ENCODE measurements at regions not wholly inside any gene's neighbourhood (a gene's known extent, or its start where the extent isn't known, plus 50 kb on each side); places are given as distances from the start of the nearest gene placed in this dataset.
A peak's percentile ranks its signal among the peaks of the same experiment; 100 is the strongest.

GRCh38 chr10:8444630-8445029, 390.1 kb downstream of the GATA3 start:
- TF ChIP-seq CTCF (IDR thresholded peaks at IDR 0.05) = no peak
- no peaks in the 10 kb centered on the region for H3K36me3 ChIP-seq
- H3K27ac ChIP-seq = no peak overlapping the region
- no peaks in the 10 kb centered on the region for H3K27me3 ChIP-seq
- no peaks in the 10 kb centered on the region for H3K4me1 ChIP-seq
- H3K4me3 ChIP-seq = no peak overlapping the region
- no peak for DNase-seq (ENCODE audit: low spot score)
- no peaks in the 10 kb centered on the region for H3K9me3 ChIP-seq

GRCh38 chr10:8445353-8445752, 390.9 kb downstream of the GATA3 start:
- no peak for DNase-seq (ENCODE audit: low spot score)
- no peak overlapping the region for H3K4me3 ChIP-seq
- TF ChIP-seq CTCF (IDR thresholded peaks at IDR 0.05) = no peak
- no peaks in the 10 kb centered on the region for H3K27me3 ChIP-seq
- H3K27ac ChIP-seq = no peak overlapping the region
- H3K9me3 ChIP-seq = no peaks in the 10 kb centered on the region
- H3K36me3 ChIP-seq = no peaks in the 10 kb centered on the region
- H3K4me1 ChIP-seq = no peaks in the 10 kb centered on the region

- no peak for TF ChIP-seq CTCF (IDR thresholded peaks at IDR 0.05)
Measured at GRCh38 chr10:8449909-8450308, 395.4 kb downstream of the GATA3 start.

GRCh38 chr10:8453587-8453986, 399.1 kb downstream of the GATA3 start:
- Histone ChIP-seq H3K36me3 (no peaks in the 10 kb centered on the region), H3K4me1 (no peaks in the 10 kb centered on the region), H3K27ac (no peak overlapping the region), H3K4me3 (no peak overlapping the region), H3K27me3 (no peaks in the 10 kb centered on the region), H3K9me3 (peaks cover 0 to 10% of the 10 kb centered on the region in 2 donors)
- TF ChIP-seq CTCF (IDR thresholded peaks at IDR 0.05) = no peak
- peak; percentile 71 for DNase-seq (ENCODE audit: low spot score)

More at GRCh38 chr10:8449909-8450308, 395.4 kb downstream of the GATA3 start:
- no peaks in the 10 kb centered on the region for H3K9me3 ChIP-seq
- no peaks in the 10 kb centered on the region for H3K4me1 ChIP-seq
- H3K27ac ChIP-seq = no peak overlapping the region
- H3K4me3 ChIP-seq = no peak overlapping the region
- H3K27me3 ChIP-seq = no peaks in the 10 kb centered on the region
- DNase-seq (ENCODE audit: low spot score) = no peak
- no peaks in the 10 kb centered on the region for H3K36me3 ChIP-seq

- H3K4me1 ChIP-seq = no peaks in the 10 kb centered on the region
- no peak for TF ChIP-seq CTCF (IDR thresholded peaks at IDR 0.05)
- no peak overlapping the region for H3K4me3 ChIP-seq
- H3K9me3 ChIP-seq = peaks cover 0 to 10% of the 10 kb centered on the region in 2 donors
- no peak for DNase-seq (ENCODE audit: low spot score)
- no peaks in the 10 kb centered on the region for H3K36me3 ChIP-seq
- H3K27ac ChIP-seq = no peak overlapping the region
- H3K27me3 ChIP-seq = no peaks in the 10 kb centered on the region
Measured at GRCh38 chr10:8454357-8454756, 399.9 kb downstream of the GATA3 start.

GRCh38 chr10:8455181-8455580, 400.7 kb downstream of the GATA3 start:
- Histone ChIP-seq H3K4me1 (no peaks in the 10 kb centered on the region), H3K27me3 (no peaks in the 10 kb centered on the region), H3K36me3 (no peaks in the 10 kb centered on the region), H3K9me3 (peaks cover 0 to 10% of the 10 kb centered on the region in 2 donors), H3K27ac (no peak overlapping the region), H3K4me3 (no peak overlapping the region)
- TF ChIP-seq CTCF (IDR thresholded peaks at IDR 0.05) = no peak
- DNase-seq (ENCODE audit: low spot score) = no peak

Data from right atrium auricular region (tissue), 2 donors.